ENCODE measurements at regions not wholly inside any gene's neighbourhood (a gene's known extent, or its start where the extent isn't known, plus 50 kb on each side); places are given as distances from the start of the nearest gene placed in this dataset.

DNA sequence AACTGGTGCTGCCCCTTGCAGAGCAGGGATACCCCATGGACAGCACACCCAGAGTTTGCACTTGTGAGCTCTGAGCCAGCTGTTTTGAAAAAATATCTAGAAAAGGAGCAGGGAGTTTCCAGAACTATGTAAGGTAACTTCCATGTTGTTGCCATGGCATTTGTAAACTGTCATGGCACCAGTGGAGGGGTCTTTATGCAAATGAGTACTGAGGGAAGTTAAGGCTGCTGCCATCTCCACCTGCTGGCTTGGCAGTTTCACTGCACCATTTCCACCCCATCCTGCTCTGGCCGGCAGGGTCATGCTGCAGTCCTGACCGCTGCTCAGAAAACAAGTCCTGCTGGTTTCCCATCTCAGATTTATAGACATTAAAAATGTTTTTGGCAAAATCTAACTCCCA, 52.3 kb upstream of the SNTG2 start:
- no peak for DNase-seq (ENCODE audit: low read depth)

DNA sequence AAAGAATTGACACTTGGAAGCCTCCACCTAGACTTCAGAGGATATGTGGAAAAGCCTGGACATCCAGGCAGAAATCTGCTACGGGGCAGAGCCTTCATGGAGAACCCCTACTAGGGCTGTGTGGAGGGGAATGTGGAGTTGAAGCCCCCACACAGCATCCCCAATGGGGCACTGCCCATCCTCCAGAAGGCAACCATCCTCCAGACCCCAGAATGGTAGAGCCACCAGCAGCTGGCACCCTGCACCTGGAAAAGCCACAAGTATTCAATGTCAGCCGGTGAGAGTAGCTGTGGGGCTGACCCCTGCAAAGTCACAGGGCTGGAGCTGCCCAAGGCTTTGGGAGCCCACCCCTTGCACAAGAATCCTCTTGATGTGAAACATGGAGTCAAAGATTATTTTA, 53.6 kb upstream of the SNTG2 start:
- no peak for DNase-seq (ENCODE audit: low read depth)

DNA sequence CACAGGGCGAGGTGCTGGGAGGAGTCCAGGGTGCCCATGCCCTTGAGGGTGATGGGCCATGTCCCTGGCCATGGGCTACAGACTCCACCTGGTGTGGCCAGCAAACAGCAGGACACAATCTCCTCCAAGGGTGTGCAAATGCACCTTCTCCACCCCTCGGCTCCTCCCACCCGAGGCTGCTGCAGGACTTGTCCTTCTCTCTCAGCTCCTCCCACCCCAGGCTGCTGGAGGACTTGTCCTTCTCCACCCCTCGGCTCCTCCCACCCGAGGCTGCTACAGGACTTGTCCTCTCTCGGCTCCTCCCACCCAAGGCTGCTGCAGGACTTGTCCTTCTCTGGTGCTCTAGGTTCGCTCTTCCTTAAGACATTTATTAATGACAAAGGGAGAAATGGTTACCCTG, 57.3 kb upstream of the SNTG2 start:
- no peak for DNase-seq (ENCODE audit: low read depth)

DNA sequence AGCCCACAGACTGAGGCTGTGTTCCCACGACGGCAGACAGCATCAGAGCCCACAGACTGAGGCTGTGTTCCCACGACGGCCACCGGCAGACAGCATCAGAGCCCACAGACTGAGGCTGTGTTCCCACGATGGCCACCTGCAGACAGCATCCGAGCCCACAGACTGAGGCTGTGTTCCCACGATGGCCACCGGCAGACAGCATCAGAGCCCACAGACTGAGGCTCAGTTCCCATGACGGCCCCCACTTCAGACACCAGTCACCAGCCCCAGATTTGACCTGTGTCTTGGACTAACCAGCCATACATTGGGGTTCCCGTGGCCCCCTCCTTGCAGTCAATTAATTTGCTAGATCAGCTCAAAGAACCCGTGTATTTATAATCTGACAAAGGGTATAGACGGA, 57.8 kb upstream of the SNTG2 start:
- no peak for DNase-seq (ENCODE audit: low read depth)

DNA sequence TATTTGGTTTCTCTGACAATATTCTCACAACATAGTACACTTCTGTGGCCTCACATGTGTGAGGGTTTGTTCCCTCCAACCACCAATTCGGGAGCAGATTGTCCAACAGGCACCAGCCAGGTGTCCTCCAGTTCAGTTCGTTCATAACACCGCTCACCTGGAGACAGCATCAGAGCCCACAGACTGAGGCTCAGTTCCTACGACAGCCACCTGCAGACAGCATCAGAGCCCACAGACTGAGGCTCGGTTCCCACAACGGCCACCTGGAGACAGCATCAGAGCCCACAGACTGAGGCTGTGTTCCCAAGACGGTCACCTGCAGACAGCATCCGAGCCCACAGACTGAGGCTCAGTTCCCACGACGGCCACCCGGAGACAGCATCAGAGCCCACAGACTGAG, 58.2 kb upstream of the SNTG2 start:
- DNase-seq (ENCODE audit: low read depth) = no peak

DNA sequence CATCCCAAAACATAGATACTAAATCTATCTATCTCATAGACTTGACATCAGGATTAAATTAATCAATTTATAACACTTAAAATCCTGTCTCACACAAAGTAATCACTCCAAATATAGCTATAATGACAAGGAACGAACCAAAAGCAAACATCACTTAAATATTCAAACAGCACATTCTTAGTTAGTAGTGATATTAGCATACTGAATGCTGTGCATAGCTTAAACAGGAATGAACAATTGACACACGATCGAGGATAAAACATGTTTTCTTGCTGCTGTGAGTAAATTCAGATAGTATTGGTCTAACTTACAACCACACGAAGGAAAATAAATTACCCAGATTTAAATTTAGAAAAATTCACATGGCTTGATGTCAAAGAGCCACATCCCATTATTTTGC, 58.9 kb upstream of the SNTG2 start:
- DNase-seq (ENCODE audit: low read depth) = no peak

DNA sequence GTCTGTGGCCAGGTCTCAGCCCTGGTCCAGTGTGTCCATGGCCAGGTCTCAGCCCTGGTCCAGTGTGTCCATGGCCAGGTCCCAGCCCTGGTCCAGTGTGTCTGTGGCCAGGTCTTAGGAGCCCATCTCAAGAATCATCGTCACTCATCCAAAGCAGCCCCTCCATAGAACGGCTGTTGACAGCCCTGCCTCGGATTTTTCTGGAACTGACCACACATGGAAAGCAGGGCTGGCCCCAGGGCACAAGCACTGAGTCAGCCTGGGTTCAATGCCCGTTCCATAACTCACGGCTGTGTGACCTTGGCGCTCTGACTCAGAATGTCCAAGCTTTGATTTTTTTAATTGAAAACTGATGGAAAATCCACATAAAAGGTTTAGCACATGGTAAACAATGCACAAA, 59.9 kb upstream of the SNTG2 start:
- no peak for DNase-seq (ENCODE audit: low read depth)

DNA sequence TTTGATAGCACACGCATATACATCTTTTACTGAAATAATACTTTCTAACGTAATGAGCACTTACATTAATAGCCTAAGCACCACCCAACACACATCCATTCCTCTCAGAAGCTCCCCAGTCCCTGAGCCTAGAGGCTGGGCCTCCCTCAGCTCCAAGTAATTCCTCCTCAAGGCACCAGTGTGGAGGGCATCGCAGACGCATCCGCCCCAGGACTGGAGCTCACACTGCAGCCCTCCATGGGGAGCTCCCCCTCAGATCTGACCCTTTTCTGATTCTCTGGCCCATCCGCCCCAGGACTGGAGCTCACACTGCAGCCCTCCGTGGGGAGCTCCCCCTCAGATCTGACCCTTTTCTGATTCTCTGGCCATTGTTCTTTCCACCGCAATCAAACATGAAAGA, 60.4 kb upstream of the SNTG2 start:
- no peak for DNase-seq (ENCODE audit: low read depth)

DNA sequence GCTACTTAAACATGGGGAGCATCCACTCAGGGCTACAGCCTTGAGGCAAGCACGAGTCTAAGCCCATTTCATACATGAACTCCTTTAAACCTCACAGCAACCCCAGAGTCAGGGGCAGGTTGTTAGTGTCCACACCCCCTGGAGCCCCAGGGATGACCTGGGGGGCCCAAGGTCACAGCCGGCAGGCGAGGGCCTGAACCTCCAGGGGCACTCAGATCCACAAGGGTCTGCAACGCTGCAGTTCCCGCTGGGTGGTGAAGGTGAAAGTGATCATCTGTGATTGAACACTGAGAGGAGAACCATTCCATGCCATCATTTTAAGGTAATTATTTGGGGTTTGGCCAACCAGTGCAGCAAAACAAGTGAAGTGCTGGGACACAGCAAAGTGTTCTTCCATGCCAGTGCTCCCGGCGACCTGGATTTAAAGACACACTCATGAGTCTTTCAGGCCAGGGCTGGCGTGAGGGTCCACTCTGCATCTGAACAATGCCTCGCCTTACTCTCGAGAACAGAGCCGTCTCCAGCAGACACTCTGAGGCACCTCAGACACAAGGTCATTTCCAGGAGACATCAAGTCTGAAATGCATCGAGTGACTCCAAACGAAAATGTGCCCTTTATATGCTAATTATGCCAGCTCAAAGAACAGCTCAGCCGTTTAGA, 61.6 kb upstream of the SNTG2 start:
- no peak for DNase-seq (ENCODE audit: low read depth)

DNA sequence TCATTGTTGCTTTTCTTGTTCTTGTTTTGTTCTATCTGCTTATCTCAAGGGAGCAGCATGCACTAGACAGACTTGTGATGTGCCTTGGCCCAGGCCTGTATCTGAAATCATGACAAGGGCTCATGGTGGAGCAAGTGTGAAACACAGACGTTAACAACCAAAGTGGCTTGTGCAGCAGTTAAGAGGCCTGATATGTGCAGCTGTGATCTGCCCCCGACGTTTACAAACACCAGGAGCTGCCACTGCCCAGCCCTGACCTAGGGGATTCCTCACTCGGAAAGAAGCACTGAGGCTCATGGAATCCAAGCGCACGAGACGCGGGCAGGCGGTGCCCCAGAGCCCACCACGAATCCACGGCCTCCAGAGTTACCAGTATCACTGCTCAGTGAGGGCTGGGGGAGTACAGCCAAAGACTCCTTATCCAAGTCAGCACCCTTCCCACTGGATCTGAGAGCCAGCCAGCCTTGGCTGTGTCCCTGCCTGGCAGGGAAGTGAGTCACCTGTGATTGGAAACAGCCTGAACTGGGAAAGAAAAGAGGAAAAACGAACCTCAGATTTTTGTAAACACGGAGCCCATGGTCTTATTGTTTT, 62.3 kb upstream of the SNTG2 start:
- no peak for DNase-seq (ENCODE audit: low read depth)

DNA sequence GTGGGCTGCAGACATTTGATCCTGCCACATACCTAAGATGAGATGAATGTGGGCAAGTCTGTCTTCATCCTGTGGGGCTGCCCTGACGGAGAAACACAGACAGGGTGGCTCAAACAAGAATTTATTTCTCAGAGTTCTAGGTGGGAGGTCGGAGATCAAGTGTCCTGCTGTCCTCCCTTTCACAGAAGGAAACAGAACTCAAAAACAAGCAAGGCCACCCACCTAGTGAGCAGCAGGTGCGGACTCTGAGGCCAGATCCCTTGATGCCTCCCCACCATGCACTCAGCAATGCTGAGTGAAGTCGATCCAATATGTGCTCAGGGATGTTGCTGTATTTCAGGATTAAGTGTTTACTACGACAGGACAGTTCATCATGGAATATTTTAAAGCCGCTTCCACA, 63.0 kb upstream of the SNTG2 start:
- DNase-seq (ENCODE audit: low read depth) = no peak

DNA sequence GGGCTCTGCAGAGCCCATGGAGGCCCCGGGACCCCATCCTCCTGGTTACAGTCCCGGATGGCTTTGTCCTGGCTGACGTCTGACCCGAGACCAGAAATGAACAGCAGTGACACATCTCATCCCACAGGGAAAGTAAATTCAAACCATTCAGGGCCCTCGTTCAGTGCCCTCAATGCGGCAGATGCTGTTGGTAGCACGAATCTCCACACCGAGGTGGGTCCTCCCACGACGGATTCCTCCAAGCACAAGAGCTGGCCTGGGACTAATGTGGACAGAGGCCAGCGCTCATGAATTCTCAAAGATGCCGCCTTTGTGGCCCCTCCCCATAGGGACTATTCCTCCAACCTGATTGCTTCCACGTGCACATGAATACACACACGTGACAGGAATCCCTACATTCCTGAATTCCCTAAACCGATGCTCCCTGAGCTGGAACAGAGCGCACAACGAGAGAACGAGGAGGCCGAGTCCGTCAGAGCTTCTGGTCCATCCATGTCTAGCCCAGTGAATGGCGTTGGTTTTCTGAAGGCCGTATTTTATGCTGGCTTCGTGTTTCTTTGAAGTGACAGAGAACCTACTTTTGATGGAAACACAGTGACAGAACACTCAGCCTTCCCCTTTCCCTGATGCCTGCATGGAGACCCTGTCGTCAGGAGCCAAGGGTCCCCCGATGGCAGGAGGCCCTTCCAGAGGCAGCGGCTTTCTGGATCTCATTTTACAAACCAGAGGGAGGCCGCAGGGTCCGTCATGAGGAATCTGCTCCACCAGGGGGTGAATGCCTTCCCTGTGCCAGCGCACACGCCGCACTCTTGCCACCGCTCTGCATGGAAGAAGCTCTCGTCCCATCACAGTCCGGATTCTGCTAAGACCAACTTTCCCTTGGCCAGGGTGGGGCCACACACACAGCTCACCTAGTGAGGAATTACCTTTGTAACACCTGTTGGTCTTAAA, 64.3 kb upstream of the SNTG2 start:
- no peak for DNase-seq (ENCODE audit: low read depth)

DNA sequence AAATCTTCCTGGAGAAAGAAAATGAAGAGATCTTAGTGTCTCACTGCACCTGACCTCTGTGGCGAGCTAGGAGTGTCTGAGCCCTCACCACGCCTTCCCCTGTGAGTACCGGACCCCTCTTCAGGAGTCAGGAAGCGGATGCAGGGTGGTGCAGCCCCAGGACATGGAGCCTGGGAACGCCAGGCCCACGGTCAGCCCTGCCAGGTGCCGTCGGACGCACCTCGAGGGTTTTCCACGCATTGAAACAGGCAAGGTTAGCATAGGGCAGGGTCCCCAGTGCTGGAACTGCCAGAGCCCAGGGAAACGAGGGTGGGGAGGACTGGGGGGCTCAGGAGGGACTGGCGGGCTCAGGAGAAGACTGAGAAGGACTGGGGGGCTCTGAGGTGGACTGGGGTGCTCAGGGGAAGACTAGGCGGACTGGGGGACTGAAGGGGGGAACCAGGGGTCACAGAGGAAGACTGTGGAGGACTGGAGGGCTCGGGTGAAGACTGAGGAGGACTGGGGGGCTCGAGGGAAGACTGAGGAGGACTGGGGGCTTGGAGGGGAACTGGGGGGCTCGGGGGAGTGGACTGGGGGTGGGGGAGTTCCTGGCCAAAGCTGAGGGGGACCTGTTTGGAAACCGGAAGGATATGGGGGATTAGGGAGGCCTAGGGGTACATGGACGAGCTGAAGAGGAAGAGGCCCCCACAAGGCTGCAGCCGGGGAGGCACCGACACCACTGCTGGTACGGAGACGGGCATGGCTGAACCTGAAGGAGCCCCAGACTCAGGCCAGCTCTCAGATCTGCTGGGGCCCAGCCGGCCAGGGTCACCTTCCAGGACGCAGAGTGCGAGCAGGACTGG, 65.2 kb upstream of the SNTG2 start:
- DNase-seq (ENCODE audit: low read depth) = no peak

DNA sequence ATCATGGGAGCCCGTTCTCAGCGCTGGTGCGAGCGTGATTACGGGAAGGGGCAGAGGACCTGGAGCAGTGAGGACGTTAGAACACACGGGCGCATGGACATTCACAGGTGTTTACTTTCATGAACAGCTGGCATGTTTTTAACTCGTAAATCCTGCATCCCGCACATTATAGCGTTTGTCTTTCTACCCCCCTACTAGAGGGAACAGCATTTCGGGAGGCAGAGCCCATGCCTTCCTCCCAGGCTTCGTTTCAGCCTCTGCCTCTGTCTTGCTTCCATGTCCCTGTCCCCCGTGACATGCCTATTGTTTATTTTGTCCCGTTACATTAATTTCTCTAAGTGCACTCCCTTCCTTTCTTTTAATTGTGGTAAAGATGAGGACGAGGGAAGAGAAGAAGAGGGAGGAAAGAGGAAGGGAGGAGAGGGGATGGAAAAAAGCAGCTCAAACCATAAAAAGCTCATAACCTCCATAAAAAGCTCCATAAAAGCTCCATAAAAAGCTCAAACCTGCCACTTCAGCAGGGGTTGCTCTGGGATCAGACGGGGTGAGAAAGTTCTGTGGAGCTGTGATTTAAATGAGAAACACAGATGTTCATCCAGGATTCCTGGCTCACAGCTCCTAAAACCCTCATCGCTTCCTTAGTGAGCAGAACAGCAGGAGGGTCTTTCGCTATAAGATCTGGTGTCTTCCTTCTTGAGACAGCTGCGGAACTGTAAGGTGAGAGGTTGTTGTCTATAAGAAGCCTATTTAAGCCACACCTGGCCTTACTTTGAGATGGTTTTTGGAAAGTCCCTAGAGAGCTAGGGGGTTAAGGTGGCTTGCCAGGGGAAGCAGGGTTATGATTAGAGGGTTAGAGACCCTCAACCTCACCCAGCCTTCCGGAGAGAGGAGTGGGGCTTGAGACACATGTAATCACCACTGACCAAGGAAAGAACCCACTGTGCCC, 66.6 kb upstream of the SNTG2 start:
- DNase-seq (ENCODE audit: low read depth) = no peak

DNA sequence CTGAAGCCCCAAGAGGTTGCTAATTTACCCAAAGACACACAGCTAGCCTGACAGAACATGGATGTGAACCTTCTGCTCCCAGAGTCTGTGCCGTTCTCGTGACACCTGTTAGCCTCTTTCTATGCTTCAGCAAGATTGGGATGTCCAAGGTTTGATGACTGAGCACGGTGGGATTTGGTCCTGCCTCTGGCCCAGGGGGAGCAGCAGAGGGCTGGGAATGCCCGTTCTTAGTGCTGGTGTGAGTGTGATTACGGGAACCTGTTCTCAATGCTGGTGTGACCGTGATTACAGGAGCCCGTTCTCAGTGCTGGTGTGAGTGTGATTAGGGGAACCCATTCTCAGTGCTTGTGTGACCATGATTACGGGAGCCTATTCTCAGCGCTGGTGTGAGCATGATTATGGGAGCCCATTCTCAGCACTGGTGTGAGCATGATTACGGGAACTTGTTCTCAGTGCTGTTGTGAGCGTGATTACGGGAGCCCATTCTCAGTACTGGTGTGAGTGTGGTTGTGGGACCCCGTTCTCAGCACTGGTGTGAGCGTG, 67.3 kb upstream of the SNTG2 start:
- DNase-seq (ENCODE audit: low read depth) = no peak

DNA sequence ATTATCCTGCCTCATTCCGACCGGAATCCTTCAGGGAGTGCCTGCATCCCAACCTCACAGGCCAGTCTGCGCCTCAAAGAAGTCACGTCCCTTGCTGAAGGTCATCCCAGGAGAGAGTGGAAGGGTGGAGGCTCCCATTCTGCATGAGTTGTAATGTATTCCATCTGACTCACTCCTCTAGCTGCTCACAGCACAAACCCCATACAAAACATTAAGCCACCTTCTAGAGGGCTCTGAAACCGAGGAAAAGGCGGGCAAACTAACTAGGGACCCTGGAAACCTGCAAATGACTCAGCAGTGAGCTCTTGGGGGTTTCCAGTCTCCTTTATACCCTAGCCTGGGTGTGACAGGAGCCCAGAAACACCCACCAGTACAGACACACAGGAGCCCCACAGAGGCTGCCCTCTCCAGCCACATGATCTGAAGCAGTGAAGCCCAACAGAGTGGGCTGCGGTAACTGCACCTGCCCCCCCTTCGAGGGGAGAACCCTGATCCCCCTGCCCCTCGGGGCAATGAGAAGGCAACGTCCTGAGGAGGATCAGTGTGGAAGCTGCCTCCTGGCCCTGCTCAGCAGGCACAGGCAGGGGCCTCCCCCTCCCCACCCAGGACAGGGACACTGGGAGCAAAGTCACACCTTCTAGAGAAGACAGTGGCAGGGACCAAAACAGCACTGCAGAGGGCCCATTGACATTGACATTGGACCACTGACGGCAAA, 69.3 kb upstream of the SNTG2 start:
- DNase-seq (ENCODE audit: low read depth) = no peak

DNA sequence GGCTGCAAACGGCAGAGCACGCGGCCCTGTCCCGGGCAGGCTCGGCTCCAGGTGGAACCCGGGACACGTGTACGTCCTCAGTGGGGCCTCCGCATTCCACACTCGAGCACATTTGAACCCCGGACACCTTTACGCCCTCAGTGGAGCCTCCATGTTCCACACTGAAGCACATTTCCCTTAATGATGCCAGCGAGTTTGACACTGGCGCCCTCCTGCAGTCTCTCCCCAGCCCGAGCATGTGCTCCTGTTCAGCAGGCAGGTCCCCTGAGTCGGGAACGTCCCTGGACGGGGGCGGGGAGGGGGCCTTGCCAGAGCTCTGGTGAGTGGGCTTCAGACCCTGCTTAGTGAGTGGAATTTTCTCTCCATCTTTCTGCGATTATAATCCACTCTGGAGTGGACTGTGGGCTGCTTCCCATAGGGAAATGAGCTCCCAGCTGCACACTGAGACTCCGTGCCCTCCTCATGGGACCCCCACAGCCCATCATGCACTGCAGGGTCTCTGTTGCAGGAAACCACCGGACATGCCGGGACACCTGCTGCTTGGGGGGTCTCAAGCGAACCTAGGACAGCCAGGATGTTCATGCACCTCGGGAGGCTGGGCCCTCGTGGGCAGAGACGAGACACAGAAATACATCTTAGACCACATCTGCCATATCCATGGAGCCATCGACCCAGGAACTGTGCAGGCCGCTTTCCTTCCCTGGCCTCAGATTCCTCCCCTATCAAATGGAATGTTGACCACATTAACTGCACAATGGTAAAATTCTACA, 70.3 kb upstream of the SNTG2 start:
- DNase-seq (ENCODE audit: low read depth) = no peak

DNA sequence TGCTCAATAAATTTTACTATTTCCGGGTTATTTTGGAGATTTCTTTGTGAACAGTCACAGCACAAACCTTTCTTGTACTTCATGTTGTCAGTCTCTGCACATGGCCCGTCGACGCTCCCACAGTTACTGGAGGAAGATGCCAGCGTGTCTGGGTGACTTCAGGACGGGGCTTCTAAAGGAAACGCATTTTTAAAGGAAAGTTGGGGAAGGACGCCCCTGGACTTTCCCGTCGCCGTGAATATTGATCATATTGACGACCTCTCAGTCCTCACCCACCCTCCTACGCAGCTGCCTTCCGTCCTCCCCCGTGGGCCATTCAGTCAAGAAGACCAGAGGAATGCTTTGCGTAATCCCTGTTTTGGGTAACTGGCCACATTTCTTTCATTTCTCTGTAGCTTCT, 71.1 kb upstream of the SNTG2 start:
- DNase-seq (ENCODE audit: low read depth) = no peak

DNA sequence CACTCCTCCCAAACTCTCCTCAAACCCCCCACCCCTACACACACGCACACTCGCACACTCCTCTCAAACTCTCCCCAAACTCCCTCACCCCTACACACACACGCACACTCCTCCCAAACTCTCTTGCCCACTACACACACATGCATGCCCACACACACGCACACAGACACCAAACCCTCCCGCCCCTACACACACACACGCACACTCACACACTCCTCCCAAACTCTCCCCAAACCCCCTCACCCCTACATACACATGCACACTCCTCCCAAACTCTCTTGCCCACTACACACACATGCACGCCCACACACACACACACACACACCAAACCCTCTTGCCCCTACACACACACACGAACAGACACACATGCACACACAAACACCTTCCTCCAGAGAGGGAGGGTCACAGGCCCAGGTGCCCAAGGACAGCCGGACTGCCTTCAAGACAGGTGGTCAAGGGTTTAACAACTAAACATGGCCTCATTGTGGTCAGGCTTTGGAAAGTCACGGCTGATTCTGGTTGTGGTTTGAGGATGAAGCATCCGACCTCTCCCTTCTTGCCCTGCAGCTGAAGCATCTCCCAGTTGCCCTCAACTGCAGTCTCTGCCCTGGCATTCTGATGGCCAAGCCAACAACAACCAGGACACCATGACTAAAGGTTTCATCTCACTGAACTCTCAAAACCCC, 72.3 kb upstream of the SNTG2 start:
- no peak for DNase-seq (ENCODE audit: low read depth)

All from stimulated activated CD8-positive, alpha-beta memory T cell treated with anti-CD3 and anti-CD28 coated beads, Interleukin-4, amount 100 ng/mL, for 24 hours (primary cell).